Right cardiac atrium (tissue), 5 donors: ENCODE measurements at regions not wholly inside any gene's neighbourhood (a gene's known extent, or its start where the extent isn't known, plus 50 kb on each side); places are given as distances from the start of the nearest gene placed in this dataset.

Experiments
- ATAC-seq, 2 donors: fragments of 200-7000 bp; cut with Tn5 transposase; one replicate each; pipeline versions ENCODE4 v1.8.0 to v1.9.1; 2020; ENCODE audit warnings: moderate library complexity in 2 of 2, mild to moderate bottlenecking in 1 of 2
- DNase-seq, 3 donors: peaks; one replicate each; pipeline ENCODE4 v3.0.0-alpha.2; 2020
- H3K27ac ChIP-seq: one replicate; pipeline ENCODE4 v1.5.1; 2013; ENCODE audit warnings: mild to moderate bottlenecking, low read length, control low read depth, moderate library complexity
- H3K27me3 ChIP-seq: one replicate; pipeline ENCODE4 v1.6.1; 2013; ENCODE audit not compliant: control insufficient read depth, insufficient read depth
- H3K4me1 ChIP-seq: one replicate; pipeline ENCODE4 v1.6.1; 2013; ENCODE audit warnings: low read length; ENCODE audit not compliant: control insufficient read depth, insufficient read depth
- H3K4me3 ChIP-seq: one replicate; pipeline ENCODE4 v1.5.1; 2013; ENCODE audit warnings: low read length, control low read depth
- H3K9me3 ChIP-seq: one replicate; pipeline ENCODE4 v1.6.1; 2013; ENCODE audit warnings: low read length; ENCODE audit not compliant: control insufficient read depth
- WGBS: extraction: QIAGEN DNeasy Blood & Tissue Kit; methylation state at CpG from one replicate; pipeline ENCODE4 v1.1.7; 2013; 5-methylcytosine and 5-hydroxymethylcytosine counted together
- intact Hi-C, 4 donors: fragments of 100-400 bp; cut with DNase I; formaldehyde crosslinking; loops; one replicate each; pipeline versions ENCODE4 v1.11.0 to v1.14.0; 2022 to 2023
- donor health status: healthy with polysubstance abuse.
- donor health status: DM: no; HTN: yes; CAD: no.
- donor health status: DM: no; HTN: no; CAD: no.
- donor health status: DM: no; HTN: yes; CAD: no; lungs with severe emphysema.
- donor health status: DM: yes; HTN: yes; CAD: no.

GRCh38 chr6:73901311-73901710 lies 205.3 kb downstream of the CD109 start:
- intact Hi-C loops: no loop called here
- H3K4me3 ChIP-seq: no peak overlapping the region
- DNase-seq: no peak
- no peaks in the 10 kb centered on the region for H3K4me1 ChIP-seq
- peaks cover 5% of the 10 kb centered on the region for H3K9me3 ChIP-seq
- no peaks in the 10 kb centered on the region for H3K27me3 ChIP-seq
- no peak overlapping the region for H3K27ac ChIP-seq
- ATAC-seq: no peak

GRCh38 chr6:73898599-73898998 lies 202.6 kb downstream of the CD109 start:
- no peak overlapping the region for H3K27ac ChIP-seq
- no peak for DNase-seq
- ATAC-seq: no peak
- H3K27me3 ChIP-seq: no peaks in the 10 kb centered on the region
- WGBS: 63% methylated on average over 3 of the region's 3 CpGs
- no peaks in the 10 kb centered on the region for H3K4me1 ChIP-seq
- H3K9me3 ChIP-seq: peaks cover 5% of the 10 kb centered on the region
- intact Hi-C loops: no loop called here
- H3K4me3 ChIP-seq: no peak overlapping the region

GRCh38 chr6:73893696-73894095 lies 197.7 kb downstream of the CD109 start:
- intact Hi-C loops: loop anchor here in 1 of 4 donors (2.0 kb wide), 1 partner anchor 17 kb away; no protein-coding TSS in a partner anchor
- Histone ChIP-seq H3K4me1 (no peaks in the 10 kb centered on the region), H3K27ac (no peak overlapping the region), H3K9me3 (no peaks in the 10 kb centered on the region), H3K27me3 (no peaks in the 10 kb centered on the region), H3K4me3 (no peak overlapping the region)
- DNase-seq (peak in 1 of 3 donors; percentile 22), ATAC-seq (no peak)
- WGBS: 76% methylated on average over 4 of the region's 4 CpGs

- 72% methylated on average over 4 of the region's 4 CpGs for WGBS
- intact Hi-C loops: no loop called here
- no peak for ATAC-seq
These were observed 192.0 kb downstream of the CD109 start for GRCh38 chr6:73888050-73888449.

GRCh38 chr6:73885393-73885792 lies 189.4 kb downstream of the CD109 start:
- Histone ChIP-seq H3K4me3 (no peak overlapping the region), H3K27ac (no peak overlapping the region), H3K4me1 (no peaks in the 10 kb centered on the region), H3K27me3 (no peaks in the 10 kb centered on the region), H3K9me3 (no peaks in the 10 kb centered on the region)
- intact Hi-C loops: no loop called here
- no peak for ATAC-seq
- no peak for DNase-seq
- WGBS: 83% methylated on average over 7 of the region's 7 CpGs

More at GRCh38 chr6:73888050-73888449, 192.0 kb downstream of the CD109 start:
- no peaks in the 10 kb centered on the region for H3K27me3 ChIP-seq
- DNase-seq: no peak
- H3K4me1 ChIP-seq: no peaks in the 10 kb centered on the region
- no peak overlapping the region for H3K4me3 ChIP-seq
- no peaks in the 10 kb centered on the region for H3K9me3 ChIP-seq
- no peak overlapping the region for H3K27ac ChIP-seq

GRCh38 chr6:73884540-73884939 lies 188.5 kb downstream of the CD109 start:
- intact Hi-C loops: no loop called here
- Histone ChIP-seq H3K27me3 (no peaks in the 10 kb centered on the region), H3K4me3 (no peak overlapping the region), H3K27ac (no peak overlapping the region), H3K9me3 (no peaks in the 10 kb centered on the region), H3K4me1 (no peaks in the 10 kb centered on the region)
- ATAC-seq (no peak), DNase-seq (no peak)
- 78% methylated on average over 4 of the region's 4 CpGs for WGBS

GRCh38 chr6:73879501-73880293 lies 183.7 kb downstream of the CD109 start:
- WGBS: 64% methylated on average over 8 of the region's 8 CpGs
- H3K4me1 ChIP-seq: no peaks in the 10 kb centered on the region
- H3K9me3 ChIP-seq: no peaks in the 10 kb centered on the region
- ATAC-seq: no peak
- intact Hi-C loops: no loop called here
- DNase-seq: no peak
- no peak overlapping the region for H3K4me3 ChIP-seq
- H3K27me3 ChIP-seq: no peaks in the 10 kb centered on the region
- H3K27ac ChIP-seq: no peak overlapping the region

- H3K9me3 ChIP-seq: no peaks in the 10 kb centered on the region
- no peaks in the 10 kb centered on the region for H3K4me1 ChIP-seq
- no peak overlapping the region for H3K4me3 ChIP-seq
- ATAC-seq (no peak), DNase-seq (no peak)
- no peaks in the 10 kb centered on the region for H3K27me3 ChIP-seq
- intact Hi-C loops: no loop called here
- no peak overlapping the region for H3K27ac ChIP-seq
These were observed 182.4 kb downstream of the CD109 start for GRCh38 chr6:73878403-73878802.
